Adipocyte (in vitro differentiated cells): ENCODE measurements at regions not wholly inside any gene's neighbourhood (a gene's known extent, or its start where the extent isn't known, plus 50 kb on each side); places are given as distances from the start of the nearest gene placed in this dataset.

Source experiments
- DNase-seq: peaks from one replicate; pipeline ENCODE4 v3.0.0-alpha.2; 2015; ENCODE audit warnings: low read depth
- H3K27me3 ChIP-seq: replicated peaks from 2 replicates; pipeline ENCODE4 v1.7.0; 2013; ENCODE audit warnings: mild to moderate bottlenecking, low read length, moderate library complexity; ENCODE audit not compliant: control insufficient read depth, insufficient read depth
- H3K36me3 ChIP-seq: 2 replicates; pipeline ENCODE4 v1.7.0; 2013; ENCODE audit warnings: low read length, mild to moderate bottlenecking, moderate library complexity; ENCODE audit not compliant: control insufficient read depth, insufficient read depth, severe bottlenecking
- H3K4me1 ChIP-seq: 2 replicates; pipeline ENCODE4 v1.7.0; 2013; ENCODE audit warnings: mild to moderate bottlenecking, low read length, moderate library complexity; ENCODE audit not compliant: control insufficient read depth, insufficient read depth
- H3K4me3 ChIP-seq: 2 replicates; pipeline ENCODE4 v1.7.0; 2013; ENCODE audit warnings: mild to moderate bottlenecking, low read length, moderate library complexity
- H3K9ac ChIP-seq: 2 replicates; pipeline ENCODE4 v1.7.0; 2013; ENCODE audit warnings: mild to moderate bottlenecking, low read length, moderate library complexity
- H3K9me3 ChIP-seq: 2 replicates; pipeline ENCODE4 v1.7.0; 2013; ENCODE audit warnings: mild to moderate bottlenecking, low read length, moderate library complexity; ENCODE audit not compliant: control insufficient read depth

GRCh38 chr7:26099236-26099635 is 52.8 kb upstream of the NFE2L3 start:
- Histone ChIP-seq H3K9me3 (no peaks in the 10 kb centered on the region), H3K36me3 (no peaks in the 10 kb centered on the region), H3K4me1 (no peaks in the 10 kb centered on the region), H3K9ac (no peak overlapping the region), H3K4me3 (no peak overlapping the region), H3K27me3 (no peaks in the 10 kb centered on the region)
- DNase-seq, result no peak

DNA sequence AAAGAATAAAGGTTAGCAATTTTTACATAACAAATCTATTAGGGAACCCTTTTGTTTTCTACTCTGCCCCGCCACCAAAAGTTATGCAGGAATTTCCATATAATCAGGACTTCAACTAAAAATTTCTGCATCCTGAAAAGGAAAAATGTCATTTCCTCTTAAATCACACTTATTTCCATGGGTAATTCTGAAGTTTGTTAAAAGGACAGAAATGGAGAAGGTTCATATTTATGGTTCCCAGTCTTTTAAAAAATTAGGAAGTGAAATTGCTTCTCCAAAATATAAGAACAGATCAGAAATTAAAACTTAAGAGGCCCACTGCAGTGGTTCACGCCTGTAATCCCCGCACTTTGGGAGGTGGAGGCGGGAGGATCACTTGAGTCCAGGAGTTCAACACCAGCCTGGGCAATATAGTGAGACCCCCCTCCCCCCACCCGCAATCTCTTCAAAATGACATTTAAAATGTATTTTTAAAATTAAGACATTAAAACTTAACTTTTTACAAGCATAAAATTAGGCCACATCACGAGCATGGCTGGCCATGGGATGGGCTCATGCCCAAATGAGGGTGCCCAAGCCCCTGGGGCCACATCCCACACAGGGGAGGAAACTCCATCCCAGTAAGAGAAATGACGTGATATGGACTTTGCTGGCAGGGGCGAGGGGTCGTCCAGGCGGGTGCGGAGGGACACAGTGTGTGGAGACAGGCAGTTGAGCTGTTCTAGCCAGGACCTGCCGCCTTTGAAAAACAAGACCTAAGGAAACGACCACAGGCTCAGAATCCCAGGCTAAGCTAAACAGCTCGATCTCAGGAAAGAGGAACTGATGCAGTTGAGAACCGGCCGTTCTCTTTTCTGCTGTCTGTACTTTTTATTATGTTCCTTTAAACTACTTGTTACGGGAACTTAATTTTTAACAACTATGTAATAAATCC is 51.3 kb upstream of the NFE2L3 start:
- Histone ChIP-seq H3K36me3 (no peaks in the 10 kb centered on the region), H3K4me3 (no peak overlapping the region), H3K9me3 (no peaks in the 10 kb centered on the region), H3K4me1 (no peaks in the 10 kb centered on the region), H3K27me3 (no peaks in the 10 kb centered on the region), H3K9ac (no peak overlapping the region)
- no peak for DNase-seq

GRCh38 chr7:26101361-26102151 is 50.4 kb upstream of the NFE2L3 start:
- H3K9me3 ChIP-seq, result no peaks in the 10 kb centered on the region
- peaks cover 6% of the 10 kb centered on the region for H3K27me3 ChIP-seq
- H3K9ac ChIP-seq, result no peak overlapping the region
- no peaks in the 10 kb centered on the region for H3K4me1 ChIP-seq
- no peaks in the 10 kb centered on the region for H3K36me3 ChIP-seq
- DNase-seq, result no peak
- H3K4me3 ChIP-seq, result no peak overlapping the region

GRCh38 chr7:26102176-26102575 is 49.8 kb upstream of the NFE2L3 start:
- Histone ChIP-seq H3K4me1 (no peaks in the 10 kb centered on the region), H3K4me3 (no peak overlapping the region), H3K9ac (no peak overlapping the region), H3K36me3 (no peaks in the 10 kb centered on the region), H3K9me3 (no peaks in the 10 kb centered on the region), H3K27me3 (peaks cover 11% of the 10 kb centered on the region)
- DNase-seq, result no peak
